HL-60 (cell line): ENCODE measurements at regions not wholly inside any gene's neighbourhood (a gene's known extent, or its start where the extent isn't known, plus 50 kb on each side); places are given as distances from the start of the nearest gene placed in this dataset.

ENCODE experiments used
- CTCF ChIP-seq: IDR thresholded peaks from one replicate; pipeline ENCODE4 v1.5.1; 2011; ENCODE audit warnings: low read length, control low read depth, inconsistent platforms; ENCODE audit not compliant: insufficient read depth
- POLR2AphosphoS5 ChIP-seq: IDR thresholded peaks from 2 replicates; pipeline ENCODE4 v1.6.1; 2012; ENCODE audit warnings: low read depth
- TF ChIP-seq, protein P1 (sequence below): IDR thresholded peaks from 2 replicates; pipeline ENCODE4 v1.6.1; 2012; ENCODE audit warnings: low read depth; ENCODE audit not compliant: insufficient replicate concordance

- TF ChIP-seq CTCF = no peak
- TF ChIP-seq, protein P1, sequence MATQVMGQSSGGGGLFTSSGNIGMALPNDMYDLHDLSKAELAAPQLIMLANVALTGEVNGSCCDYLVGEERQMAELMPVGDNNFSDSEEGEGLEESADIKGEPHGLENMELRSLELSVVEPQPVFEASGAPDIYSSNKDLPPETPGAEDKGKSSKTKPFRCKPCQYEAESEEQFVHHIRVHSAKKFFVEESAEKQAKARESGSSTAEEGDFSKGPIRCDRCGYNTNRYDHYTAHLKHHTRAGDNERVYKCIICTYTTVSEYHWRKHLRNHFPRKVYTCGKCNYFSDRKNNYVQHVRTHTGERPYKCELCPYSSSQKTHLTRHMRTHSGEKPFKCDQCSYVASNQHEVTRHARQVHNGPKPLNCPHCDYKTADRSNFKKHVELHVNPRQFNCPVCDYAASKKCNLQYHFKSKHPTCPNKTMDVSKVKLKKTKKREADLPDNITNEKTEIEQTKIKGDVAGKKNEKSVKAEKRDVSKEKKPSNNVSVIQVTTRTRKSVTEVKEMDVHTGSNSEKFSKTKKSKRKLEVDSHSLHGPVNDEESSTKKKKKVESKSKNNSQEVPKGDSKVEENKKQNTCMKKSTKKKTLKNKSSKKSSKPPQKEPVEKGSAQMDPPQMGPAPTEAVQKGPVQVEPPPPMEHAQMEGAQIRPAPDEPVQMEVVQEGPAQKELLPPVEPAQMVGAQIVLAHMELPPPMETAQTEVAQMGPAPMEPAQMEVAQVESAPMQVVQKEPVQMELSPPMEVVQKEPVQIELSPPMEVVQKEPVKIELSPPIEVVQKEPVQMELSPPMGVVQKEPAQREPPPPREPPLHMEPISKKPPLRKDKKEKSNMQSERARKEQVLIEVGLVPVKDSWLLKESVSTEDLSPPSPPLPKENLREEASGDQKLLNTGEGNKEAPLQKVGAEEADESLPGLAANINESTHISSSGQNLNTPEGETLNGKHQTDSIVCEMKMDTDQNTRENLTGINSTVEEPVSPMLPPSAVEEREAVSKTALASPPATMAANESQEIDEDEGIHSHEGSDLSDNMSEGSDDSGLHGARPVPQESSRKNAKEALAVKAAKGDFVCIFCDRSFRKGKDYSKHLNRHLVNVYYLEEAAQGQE = no peak
- no peak for TF ChIP-seq POLR2AphosphoS5
Observed at GRCh38 chr13:108365255-108365654, 95.7 kb downstream of the TNFSF13B start.
